SK-N-SH (cell line): ENCODE measurements at regions not wholly inside any gene's neighbourhood (a gene's known extent, or its start where the extent isn't known, plus 50 kb on each side); places are given as distances from the start of the nearest gene placed in this dataset.

ENCODE experiments used
- CTCF ChIP-seq: fragments of 200-600 bp; sonication (generic); IDR thresholded peaks from 2 replicates; pipeline ENCODE4 v1.6.1; 2017; ENCODE audit warnings: antibody characterized with exemption, mild to moderate bottlenecking, moderate library complexity
- FOXJ3 ChIP-seq: sonication (generic); formaldehyde crosslinking; IDR thresholded peaks from 2 replicates; pipeline ENCODE4 v1.5.1; 2020; ENCODE audit warnings: mild to moderate bottlenecking, missing genetic modification reagents
- GABPA ChIP-seq: IDR thresholded peaks from 2 replicates; pipeline ENCODE4 v1.4.0; 2012; ENCODE audit warnings: low read depth, mild to moderate bottlenecking
- MAX ChIP-seq: IDR thresholded peaks from 2 replicates; pipeline ENCODE4 v1.4.0; 2012; ENCODE audit warnings: low read depth
- MXI1 ChIP-seq: IDR thresholded peaks from 2 replicates; pipeline ENCODE4 v1.6.1; 2012; ENCODE audit warnings: mild to moderate bottlenecking, low read depth, low read length, improper control_type of control experiment
- RAD21 ChIP-seq: IDR thresholded peaks from 2 replicates; pipeline ENCODE4 v1.6.1; 2012; ENCODE audit warnings: mild to moderate bottlenecking, low read length
- REST ChIP-seq: IDR thresholded peaks from 2 replicates; pipeline ENCODE4 v1.6.1; 2012; ENCODE audit warnings: mild to moderate bottlenecking, low read depth, low read length, moderate library complexity
- RFX5 ChIP-seq: IDR thresholded peaks from 2 replicates; pipeline ENCODE4 v1.6.1; 2012; ENCODE audit warnings: mild to moderate bottlenecking, improper control_type of control experiment, low read length
- RXRA ChIP-seq: IDR thresholded peaks from 2 replicates; pipeline ENCODE4 v1.4.0; 2012; ENCODE audit warnings: low read depth, mild to moderate bottlenecking, borderline replicate concordance
- SIN3A ChIP-seq: IDR thresholded peaks from 2 replicates; pipeline ENCODE4 v1.6.1; 2012; ENCODE audit warnings: low read depth, mild to moderate bottlenecking, low read length, moderate library complexity, borderline replicate concordance
- TAF1 ChIP-seq: IDR thresholded peaks from 2 replicates; pipeline ENCODE4 v1.6.1; 2012; ENCODE audit warnings: low read depth, mild to moderate bottlenecking, low read length, moderate library complexity, borderline replicate concordance
- TEAD4 ChIP-seq: IDR thresholded peaks from 2 replicates; pipeline ENCODE4 v1.4.0; 2012; ENCODE audit warnings: mild to moderate bottlenecking, borderline replicate concordance; ENCODE audit not compliant: insufficient read depth

- TF ChIP-seq REST = no peak
- TF ChIP-seq CTCF = no peak
- TF ChIP-seq RFX5 = no peak
- TF ChIP-seq TEAD4 = no peak
- TF ChIP-seq GABPA = no peak
- no peak for TF ChIP-seq TAF1
- no peak for TF ChIP-seq RXRA
- no peak for TF ChIP-seq MAX
- TF ChIP-seq SIN3A = no peak
- TF ChIP-seq MXI1 = no peak
- TF ChIP-seq RAD21 = no peak
- TF ChIP-seq FOXJ3 = no peak
Observed at GRCh38 chr5:166367391-166367790, 1924.1 kb upstream of the WWC1 start.
